HG03378 (cell line): ENCODE measurements at regions not wholly inside any gene's neighbourhood (a gene's known extent, or its start where the extent isn't known, plus 50 kb on each side); places are given as distances from the start of the nearest gene placed in this dataset.

Experiments
- ATAC-seq: cut with Tn5 transposase; IDR thresholded peaks from one replicate; pipeline ENCODE4 v1.9.1; 2021; ENCODE audit warnings: mild to moderate bottlenecking, moderate library complexity; ENCODE audit not compliant: unreplicated experiment

DNA sequence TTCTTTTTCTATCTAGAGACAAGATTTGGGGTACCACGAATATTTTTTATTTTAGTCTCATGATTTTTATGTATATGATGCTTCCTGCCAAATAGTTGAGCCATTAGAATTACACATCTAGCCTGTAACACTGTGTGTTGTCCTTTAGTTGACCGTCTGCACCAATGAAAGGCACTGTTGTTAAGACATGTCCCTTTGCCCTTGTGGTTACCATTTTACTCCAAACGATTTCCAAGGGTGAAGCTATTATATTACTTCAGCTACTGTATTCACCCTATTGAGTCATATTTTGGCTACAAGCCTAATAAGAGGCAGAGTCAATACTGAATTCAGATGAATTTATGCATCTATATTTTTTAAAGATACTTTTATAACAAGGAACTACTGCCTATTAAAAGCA is 207.6 kb downstream of the CETN3 start:
- ATAC-seq = no peak

DNA sequence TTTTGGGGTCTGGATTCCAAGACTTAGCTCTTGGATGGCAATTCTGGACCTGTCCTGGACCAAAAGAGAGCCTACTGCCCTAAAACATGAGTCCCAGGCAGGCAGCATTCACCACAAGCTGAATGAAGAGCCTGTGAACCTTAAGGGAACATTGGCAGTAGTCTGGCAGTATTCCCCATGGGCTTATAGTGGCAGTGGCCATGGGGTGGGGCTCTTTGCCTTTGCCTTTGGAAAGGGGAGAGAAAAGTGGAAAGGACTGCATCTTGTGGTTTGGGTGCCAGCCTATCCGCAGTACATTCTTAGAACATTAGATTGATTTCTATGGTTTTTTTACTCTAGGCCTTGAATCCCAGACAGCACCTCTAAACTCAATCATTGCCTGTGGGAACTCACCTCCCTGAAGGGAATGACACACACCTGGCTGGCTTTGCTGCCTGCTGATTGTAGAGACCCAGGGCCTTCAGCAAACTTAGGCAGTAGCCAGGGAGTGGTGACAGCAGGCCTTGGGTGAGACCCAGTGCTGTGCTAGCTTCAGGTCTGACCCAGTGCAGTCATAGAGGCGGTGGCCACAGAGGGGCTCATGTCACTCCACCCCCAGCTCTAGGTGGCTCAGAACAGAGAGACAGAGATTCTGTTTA is 216.3 kb downstream of the CETN3 start:
- ATAC-seq = no peak

DNA sequence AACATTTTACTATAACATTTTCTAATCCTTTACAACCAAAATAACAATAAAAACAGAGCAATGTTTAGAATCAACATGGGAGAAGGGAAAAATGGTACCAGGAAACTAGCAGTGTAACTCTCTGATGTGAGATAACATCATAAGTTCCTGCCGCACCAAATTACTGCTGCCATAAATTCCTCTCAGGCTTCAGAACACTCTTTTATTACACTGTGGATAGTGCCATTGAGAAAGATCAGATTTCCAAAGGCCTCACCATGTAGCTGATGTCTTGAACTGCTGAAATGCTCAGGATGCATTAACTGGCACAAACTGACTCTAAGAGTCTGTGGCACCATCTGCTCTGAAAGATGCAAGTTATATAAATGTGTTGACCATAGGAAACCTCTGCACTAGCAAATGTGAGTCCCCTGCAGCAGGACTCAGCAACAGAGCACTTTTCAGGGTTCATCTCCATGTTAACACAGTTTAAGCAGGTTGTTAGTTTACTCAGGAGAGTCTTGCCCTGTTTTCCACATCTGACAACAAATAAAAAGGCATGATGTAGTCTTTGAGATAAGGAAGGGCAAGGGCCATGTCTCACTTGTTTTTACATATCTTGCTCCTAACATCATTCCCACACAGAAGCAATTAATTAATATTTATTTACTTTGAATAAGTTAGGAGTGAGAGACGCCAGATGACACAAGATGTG is 218.1 kb downstream of the CETN3 start:
- no peak for ATAC-seq

DNA sequence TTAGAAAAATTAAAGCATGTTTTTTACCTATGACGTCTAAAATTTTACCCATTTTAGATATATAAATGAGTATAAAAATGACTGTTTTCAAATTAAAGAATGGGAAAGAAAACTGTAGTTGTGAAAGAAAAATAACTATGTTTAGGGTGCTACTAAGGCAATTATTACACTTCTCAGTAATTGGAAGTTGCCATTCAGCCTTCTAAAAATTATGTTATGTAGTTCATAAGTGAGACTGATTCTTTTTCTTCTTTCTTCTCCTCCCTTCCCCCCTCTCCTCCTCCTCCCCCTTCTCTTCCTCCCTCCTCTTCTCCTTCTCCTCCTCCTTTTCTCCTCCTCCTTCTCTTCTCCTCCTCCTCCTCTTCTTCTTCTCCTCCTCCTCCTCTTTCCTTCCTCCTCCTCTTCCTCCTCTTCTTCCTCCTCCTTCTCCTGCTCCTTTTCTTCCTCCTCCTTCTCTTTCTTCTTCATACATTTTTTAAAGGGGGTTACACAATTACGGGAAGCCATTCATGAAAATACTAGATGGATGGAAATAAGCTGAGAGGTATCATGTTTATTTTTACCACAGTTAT is 223.6 kb downstream of the CETN3 start:
- no peak for ATAC-seq

DNA sequence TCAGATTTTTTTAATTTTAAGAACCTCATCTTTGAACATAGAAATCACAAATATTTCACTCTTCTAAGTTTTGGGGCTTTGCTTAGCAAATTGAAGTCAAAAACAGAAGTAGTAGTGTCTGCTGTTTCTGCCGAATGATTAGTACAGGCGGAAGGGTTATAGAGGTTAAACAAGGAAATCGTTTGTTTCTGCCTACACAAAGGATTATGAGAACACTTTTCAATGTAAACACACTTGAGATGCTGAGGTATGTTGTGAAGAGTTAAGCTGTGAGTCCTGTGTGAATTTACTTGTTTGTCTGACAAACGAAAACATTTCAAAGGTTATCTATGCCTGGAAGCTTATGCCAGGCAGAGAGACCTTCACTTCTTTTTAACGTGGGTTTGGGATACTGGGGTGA is 224.8 kb downstream of the CETN3 start:
- no peak for ATAC-seq

DNA sequence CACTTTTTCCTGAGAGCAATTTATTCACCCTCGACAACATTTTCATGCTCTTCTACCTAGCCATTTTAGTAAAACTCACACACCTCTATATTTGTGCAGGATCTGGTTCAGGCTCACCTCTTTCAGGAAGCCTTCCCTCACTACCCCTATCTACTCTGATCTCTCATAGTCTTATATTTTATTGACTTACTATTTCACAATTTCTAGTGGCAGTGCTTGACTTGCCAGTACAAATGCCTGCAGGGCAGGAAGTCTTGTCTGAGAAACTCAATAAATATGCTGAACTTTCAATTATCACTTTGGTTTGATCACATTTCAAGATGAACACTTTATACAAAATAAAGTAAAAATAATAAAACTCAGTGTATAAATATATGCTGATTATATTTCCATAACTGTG is 226.8 kb downstream of the CETN3 start:
- ATAC-seq = no peak

DNA sequence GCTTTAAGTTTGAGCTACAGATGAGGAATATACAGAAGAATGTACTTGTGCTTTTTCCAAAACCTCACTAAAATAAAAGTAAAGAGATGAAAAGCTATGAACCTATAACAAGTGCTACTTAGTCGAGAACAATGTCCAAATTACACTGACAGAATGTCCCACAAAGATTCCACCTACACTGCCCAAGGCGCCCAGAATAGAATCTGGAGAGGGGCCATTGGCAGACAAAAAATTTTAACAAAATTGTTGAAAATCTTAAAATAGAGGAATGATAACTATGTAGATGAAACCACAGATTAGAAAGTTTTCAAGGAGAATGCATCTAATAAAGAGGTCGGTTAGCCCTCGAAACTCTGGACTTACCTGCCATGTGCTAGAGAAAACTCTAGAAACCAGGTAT is 235.3 kb downstream of the CETN3 start:
- no peak for ATAC-seq

GRCh38 chr5:90173299-90174030 is 236.1 kb downstream of the CETN3 start:
- ATAC-seq = no peak

DNA sequence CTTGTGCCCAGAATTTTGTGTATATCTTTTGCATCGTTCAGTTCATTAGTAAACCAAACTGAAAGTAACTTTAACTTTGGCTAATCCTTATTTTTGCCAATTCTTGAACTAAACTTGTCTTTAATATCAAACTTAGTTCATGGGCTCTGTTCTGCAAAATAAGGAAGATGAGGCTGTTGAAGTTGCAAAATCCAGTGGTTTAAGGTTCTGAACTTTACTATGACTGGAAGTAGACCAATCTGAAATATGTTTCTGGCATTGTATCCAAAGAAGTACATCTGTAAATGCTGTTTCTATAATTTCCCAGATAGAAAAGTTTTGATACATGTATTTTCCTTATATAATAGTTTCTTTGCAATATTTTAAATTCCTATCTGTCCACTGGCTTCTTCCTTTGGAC is 238.1 kb downstream of the CETN3 start:
- no peak for ATAC-seq

DNA sequence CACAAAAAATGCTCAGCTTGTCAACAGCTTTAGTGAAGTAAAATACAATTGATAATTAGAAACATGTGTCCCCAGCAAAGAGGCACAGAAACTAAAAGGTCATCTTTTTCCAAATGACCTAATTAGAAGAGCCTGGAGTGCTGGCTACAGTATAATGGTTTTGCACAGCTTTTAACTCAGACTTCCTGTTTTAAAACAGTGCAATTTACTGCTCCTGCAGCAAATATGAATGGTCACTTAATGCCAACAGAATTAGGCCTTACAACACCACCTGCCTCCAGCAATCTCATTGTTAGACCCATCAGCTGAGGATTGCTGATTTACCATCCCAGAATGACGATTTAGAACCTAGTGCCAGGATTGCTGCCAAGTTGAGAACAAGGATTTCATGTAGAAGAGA is 239.3 kb downstream of the CETN3 start:
- no peak for ATAC-seq

- ATAC-seq = no peak
These were observed 240.5 kb downstream of the CETN3 start for GRCh38 chr5:90169078-90169477.

DNA sequence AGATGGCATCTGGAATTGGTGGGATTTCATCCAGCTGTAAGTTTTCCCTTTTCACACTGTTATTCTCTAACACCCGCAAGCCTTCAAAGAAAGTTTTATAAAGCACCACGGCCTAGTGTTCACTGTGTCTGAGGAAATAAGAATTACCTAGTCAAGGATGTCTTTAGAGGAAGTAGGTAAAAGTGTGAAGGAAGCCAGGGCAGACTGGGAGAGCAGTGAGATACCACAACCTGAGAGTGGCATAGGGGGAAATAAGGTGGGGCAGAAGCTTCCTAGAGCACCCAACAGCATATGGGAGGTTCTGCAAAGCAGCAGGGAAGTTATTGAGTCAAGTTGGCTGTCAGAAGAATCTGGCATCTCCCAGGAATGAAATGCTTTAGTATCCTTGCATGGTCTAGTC is 241.2 kb downstream of the CETN3 start:
- no peak for ATAC-seq

GRCh38 chr5:90166816-90167215 is 242.7 kb downstream of the CETN3 start:
- ATAC-seq = no peak

- no peak for ATAC-seq
These were observed 247.2 kb downstream of the CETN3 start for GRCh38 chr5:90162324-90162723.

DNA sequence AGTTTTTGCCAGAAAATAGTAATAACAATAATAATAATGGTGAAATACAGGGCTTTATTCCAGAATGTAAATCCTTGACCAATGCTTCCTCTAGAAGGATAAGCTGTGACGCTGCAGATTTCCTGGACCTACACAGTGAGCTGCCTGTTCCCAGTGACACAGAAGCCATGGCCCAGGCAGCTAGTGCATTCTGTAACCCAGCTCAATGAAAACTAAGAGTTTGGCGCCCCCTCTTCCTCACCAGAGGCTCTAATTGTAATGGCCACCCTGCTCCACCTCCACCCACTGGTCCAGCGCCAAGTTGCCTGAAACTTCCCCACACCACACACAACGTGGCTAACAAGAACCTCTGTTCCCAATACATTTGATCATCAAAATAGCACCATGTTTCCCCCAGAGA is 248.1 kb downstream of the CETN3 start:
- ATAC-seq = peak; percentile 72

- ATAC-seq = no peak
These were observed 251.4 kb downstream of the CETN3 start for GRCh38 chr5:90158131-90158530.

GRCh38 chr5:90153031-90153430 is 256.5 kb downstream of the CETN3 start:
- no peak for ATAC-seq

GRCh38 chr5:90144625-90145327 is 264.8 kb downstream of the CETN3 start:
- ATAC-seq = no peak

- no peak for ATAC-seq
These were observed 267.0 kb downstream of the CETN3 start for GRCh38 chr5:90142541-90142940.

DNA sequence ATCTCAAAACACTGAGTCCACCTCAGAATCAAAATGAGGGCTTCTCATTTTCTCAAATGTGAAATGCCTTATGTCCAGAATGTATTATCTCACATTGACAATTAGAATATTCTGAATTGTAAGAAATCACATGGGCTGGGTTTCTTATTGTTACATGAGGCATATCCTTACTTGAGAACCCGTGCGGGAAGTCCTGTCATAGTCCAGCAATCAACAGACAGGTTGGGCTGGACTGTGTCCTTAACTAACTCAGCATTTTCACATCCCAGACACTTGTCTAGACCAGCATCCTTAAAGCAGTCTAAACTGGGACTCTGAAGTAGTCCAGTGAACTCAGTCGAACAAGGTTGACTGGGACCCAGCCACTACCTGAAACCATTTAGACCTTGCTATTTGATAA is 267.6 kb downstream of the CETN3 start:
- ATAC-seq = no peak

DNA sequence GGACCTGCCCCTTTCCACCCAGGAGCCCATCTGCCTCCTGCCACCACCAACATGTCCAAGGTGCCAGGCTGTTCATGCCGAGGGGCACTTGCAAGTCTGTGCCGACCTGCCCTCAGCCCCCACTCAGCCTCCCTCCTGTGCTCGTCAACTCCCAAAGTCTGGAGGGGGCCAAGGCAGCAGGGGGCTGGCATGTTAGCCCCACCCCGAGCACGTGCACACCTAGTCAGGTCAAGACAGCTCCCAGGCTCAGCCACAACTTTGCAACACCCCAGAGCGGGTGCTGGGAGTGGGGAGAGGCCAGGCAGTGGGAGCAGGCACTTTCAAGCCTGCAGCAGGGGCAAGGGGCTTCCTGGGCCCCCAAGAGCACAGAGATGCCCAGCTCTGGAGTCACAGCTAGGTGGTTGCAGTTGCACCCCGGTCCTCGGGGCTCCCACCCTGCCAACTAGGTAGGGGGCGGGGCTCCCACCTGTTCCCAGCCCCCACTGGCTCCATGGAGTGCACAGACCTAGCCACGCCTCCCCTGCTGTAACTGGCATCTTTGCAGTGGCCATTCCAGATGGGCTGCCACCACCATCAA is 272.5 kb downstream of the CETN3 start:
- ATAC-seq = no peak
